Neural progenitor cell (in vitro differentiated cells): ENCODE measurements at regions not wholly inside any gene's neighbourhood (a gene's known extent, or its start where the extent isn't known, plus 50 kb on each side); places are given as distances from the start of the nearest gene placed in this dataset.

Experiments used
- EZH2 ChIP-seq: fragments of 200-600 bp; sonication (generic); IDR thresholded peaks from 2 replicates; pipeline ENCODE4 v1.6.1; 2017; ENCODE audit warnings: antibody characterized with exemption, mild to moderate bottlenecking, moderate library complexity
- TF ChIP-seq, protein P1 (sequence below): fragments of 200-600 bp; sonication (generic); IDR thresholded peaks from 2 replicates; pipeline ENCODE4 v1.5.1; 2017; ENCODE audit warnings: antibody characterized with exemption, mild to moderate bottlenecking

GRCh38 chr5:124262470-124262869, 484.0 kb downstream of the ZNF608 start:
- TF ChIP-seq, protein P1, sequence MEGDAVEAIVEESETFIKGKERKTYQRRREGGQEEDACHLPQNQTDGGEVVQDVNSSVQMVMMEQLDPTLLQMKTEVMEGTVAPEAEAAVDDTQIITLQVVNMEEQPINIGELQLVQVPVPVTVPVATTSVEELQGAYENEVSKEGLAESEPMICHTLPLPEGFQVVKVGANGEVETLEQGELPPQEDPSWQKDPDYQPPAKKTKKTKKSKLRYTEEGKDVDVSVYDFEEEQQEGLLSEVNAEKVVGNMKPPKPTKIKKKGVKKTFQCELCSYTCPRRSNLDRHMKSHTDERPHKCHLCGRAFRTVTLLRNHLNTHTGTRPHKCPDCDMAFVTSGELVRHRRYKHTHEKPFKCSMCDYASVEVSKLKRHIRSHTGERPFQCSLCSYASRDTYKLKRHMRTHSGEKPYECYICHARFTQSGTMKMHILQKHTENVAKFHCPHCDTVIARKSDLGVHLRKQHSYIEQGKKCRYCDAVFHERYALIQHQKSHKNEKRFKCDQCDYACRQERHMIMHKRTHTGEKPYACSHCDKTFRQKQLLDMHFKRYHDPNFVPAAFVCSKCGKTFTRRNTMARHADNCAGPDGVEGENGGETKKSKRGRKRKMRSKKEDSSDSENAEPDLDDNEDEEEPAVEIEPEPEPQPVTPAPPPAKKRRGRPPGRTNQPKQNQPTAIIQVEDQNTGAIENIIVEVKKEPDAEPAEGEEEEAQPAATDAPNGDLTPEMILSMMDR, result no peak
- no peak for TF ChIP-seq EZH2
